Upper lobe of left lung (tissue), 6 donors: ENCODE measurements at regions not wholly inside any gene's neighbourhood (a gene's known extent, or its start where the extent isn't known, plus 50 kb on each side); places are given as distances from the start of the nearest gene placed in this dataset.
A peak's percentile ranks its signal among the peaks of the same experiment; 100 is the strongest.

Experiments used
- ATAC-seq, 2 donors: fragments of 200-7000 bp; cut with Tn5 transposase; one replicate each; pipeline ENCODE4 v1.9.1; 2022; ENCODE audit warnings: mild to moderate bottlenecking in 2 of 2, moderate library complexity in 2 of 2; ENCODE audit not compliant: low FRiP score in 2 of 2
- DNase-seq, 2 donors: peaks; one replicate each; pipeline ENCODE4 v3.0.0-alpha.2; 2019 to 2020
- H3K27ac ChIP-seq, 4 donors: fragments of 200-600 bp; sonication (generic); one replicate each; pipeline ENCODE4 v1.5.1; 2016 to 2019
- H3K27me3 ChIP-seq, 4 donors: fragments of 200-600 bp; sonication (generic); one replicate each; pipeline ENCODE4 v1.5.1; 2017 to 2019
- H3K36me3 ChIP-seq, 4 donors: fragments of 200-600 bp; sonication (generic); one replicate each; pipeline ENCODE4 v1.5.1; 2016 to 2019
- H3K4me1 ChIP-seq, 4 donors: fragments of 200-600 bp; sonication (generic); one replicate each; pipeline ENCODE4 v1.5.1; 2018 to 2019
- H3K4me3 ChIP-seq, 4 donors: fragments of 200-600 bp; sonication (generic); one replicate each; pipeline ENCODE4 v1.5.1; 2017 to 2019; ENCODE audit warnings: mild to moderate bottlenecking in 2 of 4, moderate library complexity in 1 of 4
- H3K9me3 ChIP-seq, 4 donors: fragments of 200-600 bp; sonication (generic); one replicate each; pipeline ENCODE4 v1.5.1; 2018 to 2019
- CTCF ChIP-seq, 6 experiments: fragments of 450-650 bp in 4 of 6; fragments of 200-600 bp in 2 of 6; sonication (generic) in 2 of 6; IDR thresholded peaks; one replicate each; pipeline ENCODE4 v1.5.1; 2016 to 2019; ENCODE audit warnings: antibody characterized with exemption in 6 of 6
- EP300 ChIP-seq, 4 donors: sonication (generic); formaldehyde crosslinking; IDR thresholded peaks; one replicate each; pipeline ENCODE4 v1.5.1; 2017; ENCODE audit warnings: antibody characterized with exemption in 4 of 4, control low read depth in 2 of 4
- POLR2A ChIP-seq, 4 donors: fragments of 450-650 bp; IDR thresholded peaks; one replicate each; pipeline ENCODE4 v1.5.1; 2016 to 2017; ENCODE audit warnings: antibody characterized with exemption in 4 of 4, mild to moderate bottlenecking in 2 of 4
- POLR2AphosphoS5 ChIP-seq, 2 donors: sonication (generic); formaldehyde crosslinking; IDR thresholded peaks; one replicate each; pipeline ENCODE4 v1.5.1; 2017; ENCODE audit warnings: antibody characterized with exemption in 2 of 2
- WGBS, 2 donors: methylation state at CpG; one replicate each; pipeline ENCODE4 v1.1.5; 2017 to 2018; 5-methylcytosine and 5-hydroxymethylcytosine counted together
- donor health status: DM: no; HTN: no; CAD: no; lungs with moderate emphysema.
- donor health status: DM: no; HTN: yes; CAD: no; lungs with severe emphysema.

GRCh38 chr6:158249340-158249836 is 62.9 kb upstream of the TULP4 start:
- Histone ChIP-seq H3K27me3 (no peaks in the 10 kb centered on the region), H3K27ac (no peak overlapping the region), H3K4me3 (no peak overlapping the region), H3K36me3 (no peaks in the 10 kb centered on the region), H3K4me1 (no peaks in the 10 kb centered on the region), H3K9me3 (no peaks in the 10 kb centered on the region)
- TF ChIP-seq POLR2AphosphoS5 (IDR thresholded peaks at IDR 0.05) = no peak
- no peak for TF ChIP-seq CTCF (IDR thresholded peaks at IDR 0.05)
- TF ChIP-seq POLR2A (IDR thresholded peaks at IDR 0.05) = no peak
- no peak for TF ChIP-seq EP300 (IDR thresholded peaks at IDR 0.05)
- WGBS, 2 donors = 98% methylated on average over 3 of the region's 3 CpGs
- DNase-seq = no peak
- no peak for ATAC-seq

GRCh38 chr6:158251565-158251964 is 60.7 kb upstream of the TULP4 start:
- Histone ChIP-seq H3K36me3 (no peaks in the 10 kb centered on the region), H3K27ac (no peak overlapping the region), H3K4me1 (peaks cover 3 to 12% (median 9%) of the 10 kb centered on the region in 4 donors), H3K9me3 (no peaks in the 10 kb centered on the region), H3K4me3 (no peak overlapping the region), H3K27me3 (no peaks in the 10 kb centered on the region)
- ATAC-seq (no peak), DNase-seq (no peak)
- TF ChIP-seq POLR2A (IDR thresholded peaks at IDR 0.05) (no peak), CTCF (IDR thresholded peaks at IDR 0.05) (no peak), POLR2AphosphoS5 (IDR thresholded peaks at IDR 0.05) (no peak), EP300 (IDR thresholded peaks at IDR 0.05) (no peak)
- 90 to 95% methylated on average over 1 of the region's 1 CpG for WGBS, 2 donors

GRCh38 chr6:158253248-158253647 is 59.0 kb upstream of the TULP4 start:
- 94 to 96% methylated on average over 4 of the region's 4 CpGs for WGBS, 2 donors
- ATAC-seq (no peak), DNase-seq (no peak)
- Histone ChIP-seq H3K4me3 (no peak overlapping the region), H3K36me3 (no peaks in the 10 kb centered on the region), H3K9me3 (no peaks in the 10 kb centered on the region), H3K27me3 (no peaks in the 10 kb centered on the region), H3K27ac (no peak overlapping the region), H3K4me1 (peaks cover 3 to 12% (median 9%) of the 10 kb centered on the region in 4 donors)
- no peak for TF ChIP-seq POLR2AphosphoS5 (IDR thresholded peaks at IDR 0.05)
- no peak for TF ChIP-seq CTCF (IDR thresholded peaks at IDR 0.05)
- TF ChIP-seq POLR2A (IDR thresholded peaks at IDR 0.05) = no peak
- TF ChIP-seq EP300 (IDR thresholded peaks at IDR 0.05) = no peak

GRCh38 chr6:158255275-158255988 is 56.8 kb upstream of the TULP4 start:
- Histone ChIP-seq H3K36me3 (no peaks in the 10 kb centered on the region), H3K4me3 (no peak overlapping the region), H3K27ac (no peak overlapping the region), H3K4me1 (peaks cover 3 to 12% (median 9%) of the 10 kb centered on the region in 4 donors), H3K9me3 (no peaks in the 10 kb centered on the region), H3K27me3 (no peaks in the 10 kb centered on the region)
- WGBS, 2 donors = 74 to 85% methylated on average over 4 of the region's 4 CpGs
- DNase-seq = no peak
- peak; percentile 34 to 39 for ATAC-seq
- TF ChIP-seq POLR2A (IDR thresholded peaks at IDR 0.05) = no peak
- TF ChIP-seq POLR2AphosphoS5 (IDR thresholded peaks at IDR 0.05) = no peak
- TF ChIP-seq CTCF (IDR thresholded peaks at IDR 0.05) = no peak
- TF ChIP-seq EP300 (IDR thresholded peaks at IDR 0.05) = no peak
